ENCODE measurements at regions not wholly inside any gene's neighbourhood (a gene's known extent, or its start where the extent isn't known, plus 50 kb on each side); places are given as distances from the start of the nearest gene placed in this dataset.

DNA sequence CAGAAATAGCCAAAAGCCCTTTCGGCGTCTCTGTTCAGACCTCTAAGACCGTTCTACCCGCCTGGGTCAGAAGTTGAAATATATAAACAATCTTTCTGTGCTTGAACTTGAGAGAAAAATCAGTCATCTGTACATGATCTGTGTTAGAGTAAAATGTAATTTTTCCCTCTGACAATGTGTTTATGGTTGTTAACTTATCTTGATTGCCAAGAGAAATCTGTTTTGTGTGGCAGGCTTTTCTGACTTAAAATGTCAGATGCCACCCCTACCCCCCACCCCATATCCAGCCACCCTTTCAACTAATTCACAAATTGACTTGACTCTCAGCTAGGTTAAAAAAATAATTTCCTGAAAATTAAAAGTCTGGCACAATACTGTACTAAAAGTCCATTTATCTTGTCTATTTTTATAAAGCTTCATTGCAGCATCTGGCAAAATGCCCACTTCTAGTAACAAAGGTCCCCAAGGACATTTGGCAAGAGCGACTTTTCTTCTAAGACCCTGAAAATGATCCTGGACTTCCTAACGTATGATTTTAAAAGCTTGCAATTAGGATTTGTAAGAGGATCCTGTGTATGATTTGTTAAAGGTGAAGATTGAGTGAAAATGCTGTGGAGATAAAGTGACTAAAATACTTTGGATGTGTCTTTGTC, 304.2 kb downstream of the EPHA4 start:
- Mint-ChIP-seq H3K4me1 (ENCODE audit: low read depth, unreplicated experiment) (peaks cover 5% of the 10 kb centered on the region), H3K27ac (ENCODE audit: unreplicated experiment) (no peak overlapping the region), H3K9me3 (ENCODE audit: unreplicated experiment) (no peaks in the 10 kb centered on the region), H3K4me3 (ENCODE audit: unreplicated experiment) (no peak overlapping the region), H3K36me3 (ENCODE audit: unreplicated experiment) (no peaks in the 10 kb centered on the region), H3K27me3 (ENCODE audit: unreplicated experiment) (no peaks in the 10 kb centered on the region)
- DNase-seq: no peak
- TF ChIP-seq, protein P1, sequence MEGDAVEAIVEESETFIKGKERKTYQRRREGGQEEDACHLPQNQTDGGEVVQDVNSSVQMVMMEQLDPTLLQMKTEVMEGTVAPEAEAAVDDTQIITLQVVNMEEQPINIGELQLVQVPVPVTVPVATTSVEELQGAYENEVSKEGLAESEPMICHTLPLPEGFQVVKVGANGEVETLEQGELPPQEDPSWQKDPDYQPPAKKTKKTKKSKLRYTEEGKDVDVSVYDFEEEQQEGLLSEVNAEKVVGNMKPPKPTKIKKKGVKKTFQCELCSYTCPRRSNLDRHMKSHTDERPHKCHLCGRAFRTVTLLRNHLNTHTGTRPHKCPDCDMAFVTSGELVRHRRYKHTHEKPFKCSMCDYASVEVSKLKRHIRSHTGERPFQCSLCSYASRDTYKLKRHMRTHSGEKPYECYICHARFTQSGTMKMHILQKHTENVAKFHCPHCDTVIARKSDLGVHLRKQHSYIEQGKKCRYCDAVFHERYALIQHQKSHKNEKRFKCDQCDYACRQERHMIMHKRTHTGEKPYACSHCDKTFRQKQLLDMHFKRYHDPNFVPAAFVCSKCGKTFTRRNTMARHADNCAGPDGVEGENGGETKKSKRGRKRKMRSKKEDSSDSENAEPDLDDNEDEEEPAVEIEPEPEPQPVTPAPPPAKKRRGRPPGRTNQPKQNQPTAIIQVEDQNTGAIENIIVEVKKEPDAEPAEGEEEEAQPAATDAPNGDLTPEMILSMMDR (IDR thresholded peaks at IDR 0.05; ENCODE audit: partially characterized antibody, unreplicated experiment): no peak

DNA sequence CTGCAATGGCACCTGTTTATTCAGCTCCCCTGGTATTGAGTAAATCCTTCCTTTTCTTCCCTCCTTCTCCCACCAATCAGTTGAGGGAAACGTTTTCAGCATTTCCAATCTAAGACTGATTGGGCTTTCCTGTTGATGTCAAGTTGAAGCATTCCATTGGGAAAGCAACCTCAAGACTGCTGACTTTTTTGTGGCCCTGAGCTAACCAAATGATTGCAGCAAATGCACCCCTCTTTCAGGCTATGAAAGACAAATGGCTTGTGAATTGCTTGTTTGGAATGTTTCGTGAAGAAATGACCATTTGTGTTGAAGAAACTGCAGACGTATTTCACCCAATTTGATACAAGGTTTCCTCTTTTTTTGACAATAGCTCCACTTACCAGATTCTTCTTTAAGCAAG, 303.5 kb downstream of the EPHA4 start:
- TF ChIP-seq, protein P1 (IDR thresholded peaks at IDR 0.05; ENCODE audit: partially characterized antibody, unreplicated experiment): no peak
- Mint-ChIP-seq H3K36me3 (ENCODE audit: unreplicated experiment) (no peaks in the 10 kb centered on the region), H3K4me3 (ENCODE audit: unreplicated experiment) (no peak overlapping the region), H3K9me3 (ENCODE audit: unreplicated experiment) (no peaks in the 10 kb centered on the region), H3K27me3 (ENCODE audit: unreplicated experiment) (no peaks in the 10 kb centered on the region), H3K27ac (ENCODE audit: unreplicated experiment) (no peak overlapping the region), H3K4me1 (ENCODE audit: low read depth, unreplicated experiment) (peaks cover 5% of the 10 kb centered on the region)
- no peak for DNase-seq

DNA sequence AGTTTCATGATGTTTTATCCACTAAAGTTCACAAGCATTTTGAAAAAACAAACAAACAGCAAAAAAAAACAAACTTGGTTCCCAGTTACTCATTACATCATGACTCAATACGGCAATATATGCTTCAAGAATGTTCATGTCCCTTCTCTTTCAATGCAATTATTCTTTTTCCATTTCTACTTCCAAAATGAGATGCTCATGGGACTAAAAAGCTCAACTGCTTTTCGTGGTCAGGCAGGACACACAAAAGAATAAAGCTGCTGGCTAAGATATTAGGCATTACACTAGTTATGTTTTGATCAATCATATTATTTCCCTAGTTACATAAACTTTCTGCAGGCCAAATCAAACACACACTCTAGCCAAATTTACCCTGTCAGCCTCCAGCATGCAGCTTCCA, 301.3 kb downstream of the EPHA4 start:
- no peak overlapping the region for H3K4me3 Mint-ChIP-seq (ENCODE audit: unreplicated experiment)
- TF ChIP-seq, protein P1 (IDR thresholded peaks at IDR 0.05; ENCODE audit: partially characterized antibody, unreplicated experiment): no peak
- no peak for DNase-seq
- no peak overlapping the region for H3K27ac Mint-ChIP-seq (ENCODE audit: unreplicated experiment)
- no peaks in the 10 kb centered on the region for H3K36me3 Mint-ChIP-seq (ENCODE audit: unreplicated experiment)
- H3K9me3 Mint-ChIP-seq (ENCODE audit: unreplicated experiment): no peaks in the 10 kb centered on the region
- peaks cover 5% of the 10 kb centered on the region for H3K4me1 Mint-ChIP-seq (ENCODE audit: low read depth, unreplicated experiment)
- no peaks in the 10 kb centered on the region for H3K27me3 Mint-ChIP-seq (ENCODE audit: unreplicated experiment)

DNA sequence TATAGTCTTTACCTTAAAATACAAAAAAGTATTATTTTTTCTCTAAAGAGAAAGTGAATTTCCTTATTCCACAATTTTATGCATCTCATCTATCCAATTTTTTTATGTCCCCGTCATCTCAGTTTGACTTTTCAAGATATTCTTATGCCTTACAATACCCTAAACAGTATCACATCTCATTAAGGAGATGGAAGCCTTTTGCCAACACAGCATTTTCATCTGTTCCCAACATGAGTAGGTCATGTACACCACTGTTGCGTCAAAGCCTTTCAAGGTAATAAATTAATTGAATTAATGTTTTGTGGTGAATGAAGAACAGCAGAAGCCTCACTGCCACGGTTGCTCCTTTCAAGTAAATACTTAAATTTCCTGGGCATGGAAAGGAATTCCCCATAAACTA, 299.4 kb downstream of the EPHA4 start:
- Mint-ChIP-seq H3K27ac (ENCODE audit: unreplicated experiment) (no peak overlapping the region), H3K4me3 (ENCODE audit: unreplicated experiment) (no peak overlapping the region), H3K36me3 (ENCODE audit: unreplicated experiment) (no peaks in the 10 kb centered on the region), H3K4me1 (ENCODE audit: low read depth, unreplicated experiment) (peaks cover 5% of the 10 kb centered on the region), H3K9me3 (ENCODE audit: unreplicated experiment) (no peaks in the 10 kb centered on the region), H3K27me3 (ENCODE audit: unreplicated experiment) (no peaks in the 10 kb centered on the region)
- DNase-seq: no peak
- TF ChIP-seq, protein P1 (IDR thresholded peaks at IDR 0.05; ENCODE audit: partially characterized antibody, unreplicated experiment): no peak

DNA sequence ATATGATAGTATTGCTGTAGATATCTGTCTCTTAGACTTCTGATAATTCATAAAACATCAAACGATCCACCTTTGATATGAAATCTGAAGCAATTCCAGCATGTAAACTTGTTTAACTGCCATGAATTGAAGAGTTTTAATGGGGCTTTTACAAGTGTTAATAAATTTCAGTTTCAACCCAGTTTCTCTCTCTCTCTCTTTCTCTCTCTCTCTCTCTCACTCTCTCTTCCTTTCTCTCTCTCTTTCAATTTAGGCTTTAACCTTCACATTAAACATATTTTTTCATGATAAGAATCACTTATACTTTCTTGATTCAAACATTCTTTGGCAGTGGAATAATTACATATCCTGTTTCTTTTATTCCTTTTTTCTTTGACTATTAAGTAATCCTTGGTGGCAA, 296.1 kb downstream of the EPHA4 start:
- TF ChIP-seq, protein P1 (IDR thresholded peaks at IDR 0.05; ENCODE audit: partially characterized antibody, unreplicated experiment): no peak
- Mint-ChIP-seq H3K4me1 (ENCODE audit: low read depth, unreplicated experiment) (no peaks in the 10 kb centered on the region), H3K4me3 (ENCODE audit: unreplicated experiment) (no peak overlapping the region), H3K27me3 (ENCODE audit: unreplicated experiment) (no peaks in the 10 kb centered on the region), H3K27ac (ENCODE audit: unreplicated experiment) (no peak overlapping the region), H3K36me3 (ENCODE audit: unreplicated experiment) (no peaks in the 10 kb centered on the region), H3K9me3 (ENCODE audit: unreplicated experiment) (no peaks in the 10 kb centered on the region)
- no peak for DNase-seq
